GM12891 (cell line): ENCODE measurements at regions not wholly inside any gene's neighbourhood (a gene's known extent, or its start where the extent isn't known, plus 50 kb on each side); places are given as distances from the start of the nearest gene placed in this dataset.

Source experiments
- POLR2A ChIP-seq: IDR thresholded peaks from 2 replicates; pipeline ENCODE4 v1.6.1; 2011; ENCODE audit warnings: low read depth, low read length, control low read depth
- POLR2AphosphoS5 ChIP-seq: IDR thresholded peaks from 2 replicates; pipeline ENCODE4 v1.6.1; 2011; ENCODE audit warnings: low read depth, low read length, control low read depth
- SPI1 ChIP-seq: IDR thresholded peaks from 2 replicates; pipeline ENCODE4 v1.6.1; 2011; ENCODE audit warnings: low read depth, low read length, control low read depth
- TAF1 ChIP-seq: IDR thresholded peaks from 2 replicates; pipeline ENCODE4 v1.6.1; 2011; ENCODE audit warnings: low read depth, low read length, control low read depth

DNA sequence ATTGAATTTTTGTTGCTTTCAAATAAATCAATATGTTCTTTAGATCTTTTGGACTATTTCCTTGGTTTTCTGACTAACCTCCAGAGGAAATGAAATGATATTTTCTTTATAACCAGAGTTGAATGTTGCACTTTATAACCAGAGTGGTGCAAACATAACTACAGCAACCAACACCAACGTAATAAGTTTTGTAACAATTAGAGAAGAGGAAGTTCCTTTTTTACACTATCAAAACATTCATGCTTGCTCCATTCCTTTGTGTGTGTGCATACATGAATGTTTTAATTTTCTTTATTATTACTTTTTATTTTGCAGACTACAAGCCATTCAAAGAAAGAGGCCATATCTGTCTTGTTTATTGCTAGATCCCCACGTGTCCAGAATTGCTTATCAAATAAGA is 193.0 kb upstream of the PPP3CA start:
- TF ChIP-seq POLR2AphosphoS5 (no peak), TAF1 (no peak), POLR2A (no peak), SPI1 (no peak)
